Chondrocyte (in vitro differentiated cells): ENCODE measurements at regions not wholly inside any gene's neighbourhood (a gene's known extent, or its start where the extent isn't known, plus 50 kb on each side); places are given as distances from the start of the nearest gene placed in this dataset.
"Not testable (repeated sequence)": the region's sequence is repeated elsewhere in the genome, so short reads cannot be mapped to it uniquely, and the experiment has no call there.

Source experiments
- DNase-seq: peaks from one replicate; pipeline ENCODE4 v3.0.0; 2021; ENCODE audit warnings: mixed read lengths, low spot score
- H3K27ac Mint-ChIP-seq: one replicate; pipeline ENCODE4 v1.8.0; 2021; ENCODE audit warnings: mild to moderate bottlenecking, moderate library complexity, mixed read lengths; ENCODE audit not compliant: unreplicated experiment
- H3K27me3 Mint-ChIP-seq: 2 replicates; pipeline ENCODE4 v1.8.0; 2021; ENCODE audit warnings: low read depth, mixed read lengths
- H3K36me3 Mint-ChIP-seq: 2 replicates; pipeline ENCODE4 v1.8.0; 2021; ENCODE audit warnings: low read depth, mixed read lengths
- H3K4me1 Mint-ChIP-seq: 2 replicates; pipeline ENCODE4 v1.8.0; 2021; ENCODE audit warnings: low read depth, mild to moderate bottlenecking, mixed read lengths
- H3K4me3 Mint-ChIP-seq: one replicate; pipeline ENCODE4 v1.8.0; 2021; ENCODE audit warnings: mild to moderate bottlenecking, moderate library complexity, mixed read lengths; ENCODE audit not compliant: unreplicated experiment
- H3K9me3 Mint-ChIP-seq: 2 replicates; pipeline ENCODE4 v1.8.0; 2021; ENCODE audit warnings: low read depth, mixed read lengths
- CTCF ChIP-seq: fragments of 200-600 bp; sonication (generic); IDR thresholded peaks from 2 replicates; pipeline ENCODE4 v1.5.0; 2021; ENCODE audit warnings: antibody characterized with exemption, mild to moderate bottlenecking, moderate library complexity

- Mint-ChIP-seq H3K9me3 (peaks cover 4% of the 10 kb centered on the region), H3K4me3 (no peak overlapping the region), H3K4me1 (peaks cover 63% of the 10 kb centered on the region), H3K27me3 (no peaks in the 10 kb centered on the region), H3K27ac (peak overlapping the region; percentile 33), H3K36me3 (peaks cover 3% of the 10 kb centered on the region)
- no peak for TF ChIP-seq CTCF
- no peak for DNase-seq
Observed at GRCh38 chr4:30867427-30867826, 147.3 kb downstream of the PCDH7 start.

- no peak overlapping the region for H3K27ac Mint-ChIP-seq
- peaks cover 54% of the 10 kb centered on the region for H3K4me1 Mint-ChIP-seq
- peaks cover 4% of the 10 kb centered on the region for H3K9me3 Mint-ChIP-seq
- no peak for DNase-seq
- peaks cover 3% of the 10 kb centered on the region for H3K36me3 Mint-ChIP-seq
- TF ChIP-seq CTCF: no peak
- H3K27me3 Mint-ChIP-seq: no peaks in the 10 kb centered on the region
- no peak overlapping the region for H3K4me3 Mint-ChIP-seq
Observed at GRCh38 chr4:30868111-30868895, 148.1 kb downstream of the PCDH7 start.

GRCh38 chr4:30869387-30869786 lies 149.2 kb downstream of the PCDH7 start:
- not testable (repeated sequence) for H3K27me3 Mint-ChIP-seq, DNase-seq, H3K4me3 Mint-ChIP-seq, H3K36me3 Mint-ChIP-seq, H3K9me3 Mint-ChIP-seq, H3K27ac Mint-ChIP-seq
- H3K4me1 Mint-ChIP-seq: peaks cover 43% of the 10 kb centered on the region

GRCh38 chr4:30870513-30870912 lies 150.3 kb downstream of the PCDH7 start:
- DNase-seq: no peak
- Mint-ChIP-seq H3K27ac (no peak overlapping the region), H3K36me3 (peaks cover 3% of the 10 kb centered on the region), H3K9me3 (peaks cover 4% of the 10 kb centered on the region), H3K27me3 (no peaks in the 10 kb centered on the region), H3K4me3 (no peak overlapping the region), H3K4me1 (peaks cover 33% of the 10 kb centered on the region)
- no peak for TF ChIP-seq CTCF

- no peak for DNase-seq
- Mint-ChIP-seq H3K9me3 (no peaks in the 10 kb centered on the region), H3K27me3 (no peaks in the 10 kb centered on the region), H3K36me3 (peaks cover 1% of the 10 kb centered on the region), H3K4me3 (no peak overlapping the region), H3K27ac (no peak overlapping the region), H3K4me1 (peaks cover 32% of the 10 kb centered on the region)
- no peak for TF ChIP-seq CTCF
Observed at GRCh38 chr4:30875658-30876269, 155.6 kb downstream of the PCDH7 start.
